ENCODE measurements at regions not wholly inside any gene's neighbourhood (a gene's known extent, or its start where the extent isn't known, plus 50 kb on each side); places are given as distances from the start of the nearest gene placed in this dataset.

GRCh38 chr5:67976181-67976580, 239.4 kb upstream of the PIK3R1 start:
- H3K4me1 Mint-ChIP-seq, result no peaks in the 10 kb centered on the region
- ATAC-seq (no peak), DNase-seq (ENCODE audit: low spot score in 2 of 2) (no peak)
- no peak overlapping the region for H3K27ac Mint-ChIP-seq
- no peaks in the 10 kb centered on the region for H3K36me3 Mint-ChIP-seq
- H3K4me3 Mint-ChIP-seq, result no peak overlapping the region
- H3K9me3 Mint-ChIP-seq, result no peaks in the 10 kb centered on the region

GRCh38 chr5:67974471-67974870, 241.1 kb upstream of the PIK3R1 start:
- Mint-ChIP-seq H3K36me3 (no peaks in the 10 kb centered on the region), H3K9me3 (no peaks in the 10 kb centered on the region), H3K4me3 (no peak overlapping the region), H3K27ac (no peak overlapping the region), H3K4me1 (no peaks in the 10 kb centered on the region)
- DNase-seq (ENCODE audit: low spot score in 2 of 2) (no peak), ATAC-seq (no peak)

- no peak overlapping the region for H3K4me3 Mint-ChIP-seq
- ATAC-seq (no peak), DNase-seq (ENCODE audit: low spot score in 2 of 2) (no peak)
- no peak overlapping the region for H3K27ac Mint-ChIP-seq
- no peaks in the 10 kb centered on the region for H3K4me1 Mint-ChIP-seq
- no peaks in the 10 kb centered on the region for H3K36me3 Mint-ChIP-seq
- H3K9me3 Mint-ChIP-seq, result no peaks in the 10 kb centered on the region
Observed at GRCh38 chr5:67974054-67974453, 241.5 kb upstream of the PIK3R1 start.

GRCh38 chr5:67971971-67972821, 243.4 kb upstream of the PIK3R1 start:
- Mint-ChIP-seq H3K9me3 (no peaks in the 10 kb centered on the region), H3K4me3 (no peak overlapping the region), H3K27ac (no peak overlapping the region), H3K36me3 (no peaks in the 10 kb centered on the region), H3K4me1 (no peaks in the 10 kb centered on the region)
- no peak for DNase-seq (ENCODE audit: low spot score in 2 of 2)
- ATAC-seq, result no peak

GRCh38 chr5:67971223-67971830, 244.2 kb upstream of the PIK3R1 start:
- Mint-ChIP-seq H3K4me1 (no peaks in the 10 kb centered on the region), H3K9me3 (no peaks in the 10 kb centered on the region), H3K36me3 (no peaks in the 10 kb centered on the region), H3K27ac (no peak overlapping the region), H3K4me3 (no peak overlapping the region)
- DNase-seq (ENCODE audit: low spot score in 2 of 2) (no peak), ATAC-seq (no peak)

GRCh38 chr5:67969631-67970030, 245.9 kb upstream of the PIK3R1 start:
- no peaks in the 10 kb centered on the region for H3K4me1 Mint-ChIP-seq
- no peak overlapping the region for H3K27ac Mint-ChIP-seq
- no peaks in the 10 kb centered on the region for H3K36me3 Mint-ChIP-seq
- H3K9me3 Mint-ChIP-seq, result no peaks in the 10 kb centered on the region
- no peak for ATAC-seq
- no peak overlapping the region for H3K4me3 Mint-ChIP-seq
- no peak for DNase-seq (ENCODE audit: low spot score in 2 of 2)

DNA sequence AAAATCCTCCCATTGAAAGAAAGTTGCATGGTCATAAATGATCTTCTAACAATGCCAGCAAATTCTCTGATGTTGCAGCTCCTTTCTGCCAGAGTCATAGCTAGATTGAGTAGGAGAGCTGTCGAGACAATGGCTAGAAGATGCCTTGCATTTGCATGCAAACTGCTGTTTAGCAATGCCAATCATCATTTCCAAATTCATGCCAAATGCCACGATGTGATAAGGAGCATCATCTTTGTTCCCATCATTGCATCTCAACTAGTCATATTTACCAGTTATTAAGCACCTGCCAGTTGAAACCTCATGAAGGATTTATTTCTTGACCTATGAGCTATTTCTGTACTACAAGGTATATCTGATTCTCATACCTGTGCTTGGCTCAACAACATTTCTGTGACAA, 246.4 kb upstream of the PIK3R1 start:
- no peak for ATAC-seq
- Mint-ChIP-seq H3K4me3 (no peak overlapping the region), H3K4me1 (no peaks in the 10 kb centered on the region), H3K36me3 (no peaks in the 10 kb centered on the region), H3K9me3 (no peaks in the 10 kb centered on the region), H3K27ac (no peak overlapping the region)
- no peak for DNase-seq (ENCODE audit: low spot score in 2 of 2)

- Mint-ChIP-seq H3K9me3 (no peaks in the 10 kb centered on the region), H3K36me3 (no peaks in the 10 kb centered on the region), H3K27ac (no peak overlapping the region), H3K4me3 (no peak overlapping the region), H3K4me1 (no peaks in the 10 kb centered on the region)
- ATAC-seq (no peak), DNase-seq (ENCODE audit: low spot score in 2 of 2) (no peak)
Observed at GRCh38 chr5:67966712-67967111, 248.8 kb upstream of the PIK3R1 start.

DNA sequence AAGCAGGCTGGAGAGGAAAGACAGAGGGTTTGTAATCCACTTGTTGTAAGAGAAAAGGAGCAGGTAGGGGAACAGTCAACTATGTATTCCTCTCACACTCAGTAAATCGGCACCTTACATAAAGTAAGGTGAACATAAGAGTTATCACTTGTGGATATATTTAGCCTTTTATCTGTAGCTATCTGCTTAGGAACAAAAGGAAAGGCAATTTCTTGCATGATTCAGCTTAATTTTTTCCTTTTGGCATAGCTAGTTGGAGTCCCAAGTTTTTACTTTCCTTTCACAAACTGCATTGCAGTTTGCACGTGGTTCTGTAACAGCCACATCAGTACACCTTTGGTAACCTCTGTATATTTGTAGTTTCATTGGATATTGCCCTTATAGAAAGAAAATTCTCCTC, 250.9 kb upstream of the PIK3R1 start:
- DNase-seq (ENCODE audit: low spot score in 2 of 2) (no peak), ATAC-seq (no peak)
- Mint-ChIP-seq H3K36me3 (no peaks in the 10 kb centered on the region), H3K4me1 (no peaks in the 10 kb centered on the region), H3K27ac (no peak overlapping the region), H3K4me3 (no peak overlapping the region), H3K9me3 (no peaks in the 10 kb centered on the region)

DNA sequence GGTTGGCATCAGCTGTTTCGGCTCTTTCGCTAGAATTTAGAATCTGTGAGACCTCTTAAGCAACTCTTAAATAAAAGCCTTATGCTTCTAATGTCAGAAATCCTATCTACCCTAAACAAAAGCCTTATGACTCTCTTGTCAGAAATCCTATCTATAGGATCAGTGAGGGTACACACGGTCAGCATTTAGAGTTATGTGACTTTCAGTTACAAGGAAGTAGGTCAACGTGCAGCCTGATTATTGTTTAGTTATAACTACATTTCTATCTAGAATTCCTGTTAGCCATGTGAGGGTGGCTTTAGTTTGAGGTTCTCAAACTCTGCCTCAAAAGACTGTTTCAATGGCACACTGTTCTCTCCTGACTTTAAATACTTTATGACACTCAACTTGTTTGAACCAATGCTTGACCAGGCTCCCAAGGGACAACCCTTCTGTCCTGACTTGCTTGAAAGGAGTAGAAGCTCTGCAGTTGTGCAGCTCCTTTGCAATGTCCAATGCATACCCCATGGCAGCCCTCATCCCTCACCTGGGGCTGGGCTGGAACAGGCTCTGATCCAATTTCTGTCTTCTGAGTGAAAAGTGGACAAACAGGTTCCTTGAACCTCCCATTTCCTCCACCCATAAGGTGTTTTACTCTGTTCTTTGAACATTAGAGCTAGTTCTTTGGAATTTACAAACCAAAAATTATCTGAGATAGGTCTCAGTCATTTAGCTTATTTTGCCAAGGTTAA, 251.6 kb upstream of the PIK3R1 start:
- no peaks in the 10 kb centered on the region for H3K4me1 Mint-ChIP-seq
- no peak overlapping the region for H3K4me3 Mint-ChIP-seq
- H3K9me3 Mint-ChIP-seq, result no peaks in the 10 kb centered on the region
- ATAC-seq, result no peak
- DNase-seq (ENCODE audit: low spot score in 2 of 2), result no peak
- no peaks in the 10 kb centered on the region for H3K36me3 Mint-ChIP-seq
- H3K27ac Mint-ChIP-seq, result no peak overlapping the region

GRCh38 chr5:67960939-67961338, 254.6 kb upstream of the PIK3R1 start:
- Mint-ChIP-seq H3K27ac (no peak overlapping the region), H3K4me1 (no peaks in the 10 kb centered on the region), H3K4me3 (no peak overlapping the region), H3K36me3 (no peaks in the 10 kb centered on the region), H3K9me3 (no peaks in the 10 kb centered on the region)
- DNase-seq (ENCODE audit: low spot score in 2 of 2), result no peak
- no peak for ATAC-seq

- Mint-ChIP-seq H3K4me1 (no peaks in the 10 kb centered on the region), H3K27ac (no peak overlapping the region), H3K9me3 (no peaks in the 10 kb centered on the region), H3K36me3 (no peaks in the 10 kb centered on the region), H3K4me3 (no peak overlapping the region)
- ATAC-seq, result no peak
- no peak for DNase-seq (ENCODE audit: low spot score in 2 of 2)
Observed at GRCh38 chr5:67957374-67957773, 258.2 kb upstream of the PIK3R1 start.

DNA sequence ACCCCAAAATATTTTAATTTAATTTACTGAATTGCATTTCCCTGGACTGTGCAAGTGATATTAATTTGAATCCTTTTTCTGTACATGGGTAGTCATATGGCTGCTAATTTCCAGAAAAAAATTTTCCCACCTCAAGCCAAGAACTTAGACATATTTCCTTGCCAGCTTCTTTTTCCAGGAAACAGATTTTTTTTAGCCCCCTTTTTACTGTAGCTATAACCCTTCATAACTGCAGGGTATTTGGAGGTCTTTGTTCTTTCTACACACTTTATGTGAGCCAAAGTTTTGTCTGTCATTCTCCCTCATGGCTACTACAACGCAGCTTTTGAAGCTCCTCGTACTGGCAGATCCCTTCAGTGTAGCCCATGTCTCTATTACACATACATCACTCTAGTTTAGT, 261.2 kb upstream of the PIK3R1 start:
- no peaks in the 10 kb centered on the region for H3K4me1 Mint-ChIP-seq
- H3K4me3 Mint-ChIP-seq, result no peak overlapping the region
- H3K36me3 Mint-ChIP-seq, result no peaks in the 10 kb centered on the region
- DNase-seq (ENCODE audit: low spot score in 2 of 2), result no peak
- H3K9me3 Mint-ChIP-seq, result no peaks in the 10 kb centered on the region
- no peak for ATAC-seq
- no peak overlapping the region for H3K27ac Mint-ChIP-seq

GRCh38 chr5:67942421-67942820, 273.1 kb upstream of the PIK3R1 start:
- no peaks in the 10 kb centered on the region for H3K4me1 Mint-ChIP-seq
- DNase-seq (ENCODE audit: low spot score in 2 of 2) (no peak), ATAC-seq (no peak)
- no peak overlapping the region for H3K27ac Mint-ChIP-seq
- H3K36me3 Mint-ChIP-seq, result no peaks in the 10 kb centered on the region
- no peaks in the 10 kb centered on the region for H3K9me3 Mint-ChIP-seq
- H3K4me3 Mint-ChIP-seq, result no peak overlapping the region

DNA sequence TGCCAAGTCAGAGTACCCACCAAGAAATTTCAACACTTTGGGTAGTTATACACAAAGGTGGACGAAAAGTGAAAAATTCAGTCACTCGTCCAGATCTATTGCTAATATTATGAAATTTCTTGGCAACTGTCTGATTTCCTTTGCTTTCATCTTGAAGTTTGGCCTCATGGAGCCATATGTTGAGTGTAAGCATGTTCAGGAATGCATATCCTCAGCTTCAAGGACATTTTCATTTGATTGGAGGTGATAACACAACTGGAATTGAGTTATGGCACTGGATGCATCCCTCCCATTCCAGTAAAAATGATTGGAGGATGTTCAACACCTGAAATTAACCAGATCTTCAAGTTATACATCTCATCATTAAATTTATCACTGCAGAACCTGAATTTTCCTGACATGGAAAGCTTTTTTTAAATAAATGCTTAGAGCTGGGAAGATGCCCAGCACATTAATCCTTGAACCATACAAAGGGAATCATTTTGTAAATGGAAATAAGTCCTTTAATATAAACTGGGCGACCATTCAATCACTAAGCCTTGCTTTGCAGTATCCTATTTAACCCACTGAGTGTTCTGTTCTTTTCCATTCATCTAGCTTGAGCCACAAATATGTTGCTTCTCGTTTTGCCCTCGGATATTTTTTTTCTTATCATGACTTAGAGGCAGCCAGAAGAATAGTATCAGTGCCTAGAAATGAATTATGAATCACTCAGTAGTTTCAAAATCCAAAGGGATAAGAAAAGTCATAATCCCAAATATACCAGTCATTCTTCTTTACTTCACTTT, 273.7 kb upstream of the PIK3R1 start:
- Mint-ChIP-seq H3K9me3 (no peaks in the 10 kb centered on the region), H3K27ac (no peak overlapping the region), H3K4me3 (no peak overlapping the region), H3K4me1 (no peaks in the 10 kb centered on the region), H3K36me3 (no peaks in the 10 kb centered on the region)
- ATAC-seq, result no peak
- no peak for DNase-seq (ENCODE audit: low spot score in 2 of 2)
